Esophagus muscularis mucosa (tissue), 4 donors: ENCODE measurements at regions not wholly inside any gene's neighbourhood (a gene's known extent, or its start where the extent isn't known, plus 50 kb on each side); places are given as distances from the start of the nearest gene placed in this dataset.

Experiments
- DNase-seq: peaks from one replicate; pipeline ENCODE4 v3.0.0-alpha.2; 2017; ENCODE audit errors: extremely low spot score
- H3K27ac ChIP-seq, 4 donors: fragments of 200-600 bp; sonication (generic); replicated peaks in 1 of 4; 1 replicate in 3 of 4; 2 replicates in 1 of 4; pipeline ENCODE4 v1.5.1; 2016 to 2019; ENCODE audit warnings: mild to moderate bottlenecking in 1 of 4
- H3K27me3 ChIP-seq, 4 donors: fragments of 200-600 bp; sonication (generic); one replicate each; pipeline versions ENCODE4 v1.5.1 to v1.6.0; 2016 to 2019
- H3K36me3 ChIP-seq, 4 donors: fragments of 200-600 bp; sonication (generic); one replicate each; pipeline ENCODE4 v1.5.1; 2016 to 2019
- H3K4me1 ChIP-seq, 4 donors: fragments of 200-600 bp; sonication (generic); one replicate each; pipeline ENCODE4 v1.5.1; 2016 to 2019
- H3K4me3 ChIP-seq, 4 donors: fragments of 200-600 bp; sonication (generic); 1 replicate in 2 of 4; 2 replicates in 2 of 4; pipeline ENCODE4 v1.5.1; 2016 to 2019; ENCODE audit warnings: mild to moderate bottlenecking in 4 of 4, moderate library complexity in 1 of 4
- H3K9me3 ChIP-seq, 4 donors: fragments of 200-600 bp; sonication (generic); 1 replicate in 3 of 4; 2 replicates in 1 of 4; pipeline ENCODE4 v1.5.1; 2016 to 2019
- EP300 ChIP-seq: sonication (generic); formaldehyde crosslinking; IDR thresholded peaks from one replicate; pipeline ENCODE4 v1.6.1; 2017; ENCODE audit warnings: antibody characterized with exemption
- POLR2A ChIP-seq: fragments of 450-650 bp; IDR thresholded peaks from one replicate; pipeline ENCODE4 v1.6.1; 2017; ENCODE audit warnings: antibody characterized with exemption, moderate library complexity, mild to moderate bottlenecking, low read depth
- POLR2AphosphoS5 ChIP-seq, 2 donors: sonication (generic); formaldehyde crosslinking; IDR thresholded peaks; one replicate each; pipeline ENCODE4 v1.6.1; 2017; ENCODE audit warnings: antibody characterized with exemption in 2 of 2
- WGBS: methylation state at CpG from one replicate; pipeline ENCODE4 v1.1.5; 2018; 5-methylcytosine and 5-hydroxymethylcytosine counted together
- intact Hi-C: fragments of 100-400 bp; cut with DNase I; formaldehyde crosslinking; loops from one replicate; pipeline ENCODE4 v1.15.1; 2023
- TF ChIP-seq, protein P1 (sequence below), 3 experiments: fragments of 200-600 bp in 2 of 3; fragments of 450-650 bp in 1 of 3; sonication (generic) in 2 of 3; IDR thresholded peaks; one replicate each; pipeline ENCODE4 v1.5.1; 2017 to 2019; ENCODE audit warnings: antibody characterized with exemption in 3 of 3, mild to moderate bottlenecking in 2 of 3, moderate library complexity in 1 of 3

- H3K27me3 ChIP-seq = no peaks in the 10 kb centered on the region
- no peaks in the 10 kb centered on the region for H3K36me3 ChIP-seq
- H3K27ac ChIP-seq = no peak overlapping the region
- no peaks in the 10 kb centered on the region for H3K4me1 ChIP-seq
- intact Hi-C loops = no loop called here
- H3K4me3 ChIP-seq = no peak overlapping the region
- TF ChIP-seq POLR2A = no peak
- TF ChIP-seq, protein P1, sequence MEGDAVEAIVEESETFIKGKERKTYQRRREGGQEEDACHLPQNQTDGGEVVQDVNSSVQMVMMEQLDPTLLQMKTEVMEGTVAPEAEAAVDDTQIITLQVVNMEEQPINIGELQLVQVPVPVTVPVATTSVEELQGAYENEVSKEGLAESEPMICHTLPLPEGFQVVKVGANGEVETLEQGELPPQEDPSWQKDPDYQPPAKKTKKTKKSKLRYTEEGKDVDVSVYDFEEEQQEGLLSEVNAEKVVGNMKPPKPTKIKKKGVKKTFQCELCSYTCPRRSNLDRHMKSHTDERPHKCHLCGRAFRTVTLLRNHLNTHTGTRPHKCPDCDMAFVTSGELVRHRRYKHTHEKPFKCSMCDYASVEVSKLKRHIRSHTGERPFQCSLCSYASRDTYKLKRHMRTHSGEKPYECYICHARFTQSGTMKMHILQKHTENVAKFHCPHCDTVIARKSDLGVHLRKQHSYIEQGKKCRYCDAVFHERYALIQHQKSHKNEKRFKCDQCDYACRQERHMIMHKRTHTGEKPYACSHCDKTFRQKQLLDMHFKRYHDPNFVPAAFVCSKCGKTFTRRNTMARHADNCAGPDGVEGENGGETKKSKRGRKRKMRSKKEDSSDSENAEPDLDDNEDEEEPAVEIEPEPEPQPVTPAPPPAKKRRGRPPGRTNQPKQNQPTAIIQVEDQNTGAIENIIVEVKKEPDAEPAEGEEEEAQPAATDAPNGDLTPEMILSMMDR (IDR thresholded peaks at IDR 0.05) = no peak
- no peak for TF ChIP-seq EP300
- no peak for TF ChIP-seq POLR2AphosphoS5 (IDR thresholded peaks at IDR 0.05)
- no peaks in the 10 kb centered on the region for H3K9me3 ChIP-seq
- DNase-seq = no peak
- 87% methylated on average over 7 of the region's 7 CpGs for WGBS
These were observed 233.5 kb upstream of the WWC1 start for GRCh38 chr5:168057905-168058304.

DNA sequence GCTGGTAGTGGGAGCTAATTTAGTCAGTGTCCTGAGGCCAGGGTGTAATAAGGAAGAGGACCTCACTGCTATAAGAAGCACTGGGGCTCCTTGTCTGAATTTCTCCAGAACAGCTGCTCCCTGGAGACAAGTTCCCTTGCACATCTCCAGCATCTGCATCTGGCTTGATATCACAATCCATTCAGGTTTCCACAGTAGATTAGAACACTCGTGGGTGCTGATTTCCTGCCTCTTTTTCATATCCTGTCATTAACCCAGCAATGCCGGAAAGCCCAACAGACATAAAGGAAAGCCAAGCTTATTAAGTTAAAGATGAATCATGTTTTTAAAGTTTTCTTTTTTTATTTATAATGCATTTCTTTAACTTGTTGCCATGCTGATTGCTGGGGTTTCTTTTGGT, 232.3 kb upstream of the WWC1 start:
- intact Hi-C loops = no loop called here
- H3K27me3 ChIP-seq = no peaks in the 10 kb centered on the region
- no peaks in the 10 kb centered on the region for H3K4me1 ChIP-seq
- TF ChIP-seq EP300 = no peak
- TF ChIP-seq POLR2AphosphoS5 (IDR thresholded peaks at IDR 0.05) = no peak
- TF ChIP-seq POLR2A = no peak
- TF ChIP-seq, protein P1 (IDR thresholded peaks at IDR 0.05) = no peak
- no peak overlapping the region for H3K4me3 ChIP-seq
- H3K9me3 ChIP-seq = no peaks in the 10 kb centered on the region
- DNase-seq = no peak
- 34% methylated on average over 2 of the region's 2 CpGs for WGBS
- no peaks in the 10 kb centered on the region for H3K36me3 ChIP-seq
- H3K27ac ChIP-seq = no peak overlapping the region

- intact Hi-C loops = no loop called here
- H3K36me3 ChIP-seq = no peaks in the 10 kb centered on the region
- DNase-seq = no peak
- H3K27ac ChIP-seq = no peak overlapping the region
- H3K27me3 ChIP-seq = no peaks in the 10 kb centered on the region
- no peak for TF ChIP-seq POLR2AphosphoS5 (IDR thresholded peaks at IDR 0.05)
- no peak for TF ChIP-seq EP300
- no peak for TF ChIP-seq POLR2A
- 88% methylated on average over 3 of the region's 3 CpGs for WGBS
- H3K4me3 ChIP-seq = no peak overlapping the region
- no peaks in the 10 kb centered on the region for H3K4me1 ChIP-seq
- no peaks in the 10 kb centered on the region for H3K9me3 ChIP-seq
These were observed 229.2 kb upstream of the WWC1 start for GRCh38 chr5:168062239-168062638.

GRCh38 chr5:168064457-168064856, 227.0 kb upstream of the WWC1 start:
- no peaks in the 10 kb centered on the region for H3K27me3 ChIP-seq
- H3K9me3 ChIP-seq = no peaks in the 10 kb centered on the region
- TF ChIP-seq, protein P1 (IDR thresholded peaks at IDR 0.05) = no peak
- TF ChIP-seq POLR2A (no peak), EP300 (no peak), POLR2AphosphoS5 (IDR thresholded peaks at IDR 0.05) (no peak)
- H3K36me3 ChIP-seq = no peaks in the 10 kb centered on the region
- H3K4me3 ChIP-seq = no peak overlapping the region
- intact Hi-C loops = no loop called here
- H3K4me1 ChIP-seq = peaks cover 0 to 6% (median 0%) of the 10 kb centered on the region in 4 donors
- 79% methylated on average over 5 of the region's 5 CpGs for WGBS
- no peak overlapping the region for H3K27ac ChIP-seq
- no peak for DNase-seq

- Histone ChIP-seq H3K36me3 (no peaks in the 10 kb centered on the region), H3K4me1 (peaks cover 0 to 6% (median 0%) of the 10 kb centered on the region in 4 donors), H3K9me3 (no peaks in the 10 kb centered on the region), H3K4me3 (no peak overlapping the region), H3K27me3 (no peaks in the 10 kb centered on the region), H3K27ac (no peak overlapping the region)
- DNase-seq = no peak
- TF ChIP-seq, protein P1 (IDR thresholded peaks at IDR 0.05) = no peak
- no peak for TF ChIP-seq POLR2AphosphoS5 (IDR thresholded peaks at IDR 0.05)
- no peak for TF ChIP-seq EP300
- no peak for TF ChIP-seq POLR2A
- intact Hi-C loops = no loop called here
- 92% methylated on average over 8 of the region's 8 CpGs for WGBS
These were observed 226.4 kb upstream of the WWC1 start for GRCh38 chr5:168064933-168065622.
